HL-60 (cell line): ENCODE measurements at regions not wholly inside any gene's neighbourhood (a gene's known extent, or its start where the extent isn't known, plus 50 kb on each side); places are given as distances from the start of the nearest gene placed in this dataset.

Source experiments
- POLR2AphosphoS5 ChIP-seq: IDR thresholded peaks from 2 replicates; pipeline ENCODE4 v1.6.1; 2012; ENCODE audit warnings: low read depth
- REST ChIP-seq: IDR thresholded peaks from 2 replicates; pipeline ENCODE4 v1.6.1; 2012; ENCODE audit warnings: low read depth; ENCODE audit not compliant: insufficient replicate concordance
- TF ChIP-seq, protein P1 (sequence below): IDR thresholded peaks from one replicate; pipeline ENCODE4 v1.5.1; 2011; ENCODE audit warnings: low read length, control low read depth, inconsistent platforms; ENCODE audit not compliant: insufficient read depth

GRCh38 chr7:97573065-97573464 lies 158.8 kb upstream of the TAC1 start:
- TF ChIP-seq, protein P1, sequence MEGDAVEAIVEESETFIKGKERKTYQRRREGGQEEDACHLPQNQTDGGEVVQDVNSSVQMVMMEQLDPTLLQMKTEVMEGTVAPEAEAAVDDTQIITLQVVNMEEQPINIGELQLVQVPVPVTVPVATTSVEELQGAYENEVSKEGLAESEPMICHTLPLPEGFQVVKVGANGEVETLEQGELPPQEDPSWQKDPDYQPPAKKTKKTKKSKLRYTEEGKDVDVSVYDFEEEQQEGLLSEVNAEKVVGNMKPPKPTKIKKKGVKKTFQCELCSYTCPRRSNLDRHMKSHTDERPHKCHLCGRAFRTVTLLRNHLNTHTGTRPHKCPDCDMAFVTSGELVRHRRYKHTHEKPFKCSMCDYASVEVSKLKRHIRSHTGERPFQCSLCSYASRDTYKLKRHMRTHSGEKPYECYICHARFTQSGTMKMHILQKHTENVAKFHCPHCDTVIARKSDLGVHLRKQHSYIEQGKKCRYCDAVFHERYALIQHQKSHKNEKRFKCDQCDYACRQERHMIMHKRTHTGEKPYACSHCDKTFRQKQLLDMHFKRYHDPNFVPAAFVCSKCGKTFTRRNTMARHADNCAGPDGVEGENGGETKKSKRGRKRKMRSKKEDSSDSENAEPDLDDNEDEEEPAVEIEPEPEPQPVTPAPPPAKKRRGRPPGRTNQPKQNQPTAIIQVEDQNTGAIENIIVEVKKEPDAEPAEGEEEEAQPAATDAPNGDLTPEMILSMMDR, result no peak
- TF ChIP-seq POLR2AphosphoS5 (no peak), REST (no peak)
